GM23338 (cell line): ENCODE measurements at regions not wholly inside any gene's neighbourhood (a gene's known extent, or its start where the extent isn't known, plus 50 kb on each side); places are given as distances from the start of the nearest gene placed in this dataset.

Source experiments
- ATAC-seq: fragments of 200-7000 bp; cut with Tn5 transposase; 3 replicates; pipeline ENCODE4 v1.9.1; 2020
- DNase-seq: peaks from one replicate; pipeline ENCODE4 v3.0.0-alpha.2; 2015; ENCODE audit warnings: low spot score
- H2AFZ ChIP-seq: fragments of 200-600 bp; sonication (generic); 2 replicates; pipeline ENCODE4 v1.8.0; 2016; ENCODE audit warnings: antibody characterized with exemption, mild to moderate bottlenecking, moderate library complexity
- H3F3A ChIP-seq: fragments of 200-600 bp; sonication (generic); replicated peaks from 2 replicates; pipeline ENCODE4 v1.8.0; 2017; ENCODE audit warnings: antibody characterized with exemption, mixed run types, low read depth
- H3K27ac ChIP-seq: fragments of 200-600 bp; sonication (generic); 2 replicates; pipeline ENCODE4 v1.6.1; 2016; ENCODE audit warnings: low read depth
- H3K27me3 ChIP-seq: fragments of 200-600 bp; sonication (generic); 2 replicates; pipeline ENCODE4 v1.8.0; 2016; ENCODE audit warnings: mild to moderate bottlenecking, mixed run types, moderate library complexity; ENCODE audit not compliant: insufficient read depth
- H3K36me3 ChIP-seq: fragments of 200-600 bp; sonication (generic); 2 replicates; pipeline ENCODE4 v1.8.0; 2016; ENCODE audit warnings: mild to moderate bottlenecking; ENCODE audit not compliant: insufficient read depth
- H3K4me1 ChIP-seq: fragments of 200-600 bp; sonication (generic); 2 replicates; pipeline ENCODE4 v1.8.0; 2016; ENCODE audit warnings: mild to moderate bottlenecking, moderate library complexity; ENCODE audit not compliant: insufficient read depth
- H3K4me2 ChIP-seq: fragments of 200-600 bp; sonication (generic); 2 replicates; pipeline ENCODE4 v1.7.1; 2017; ENCODE audit warnings: mixed run types
- H3K4me3 ChIP-seq: fragments of 200-600 bp; sonication (generic); 2 replicates; pipeline ENCODE4 v1.6.1; 2016; ENCODE audit warnings: mixed run types
- H3K79me2 ChIP-seq: fragments of 200-600 bp; sonication (generic); replicated peaks from 2 replicates; pipeline ENCODE4 v1.8.0; 2017; ENCODE audit warnings: mild to moderate bottlenecking; ENCODE audit not compliant: insufficient read depth
- H3K9me2 ChIP-seq: fragments of 200-600 bp; sonication (generic); 2 replicates; pipeline ENCODE4 v1.8.0; 2017; ENCODE audit not compliant: insufficient read depth
- H4K20me1 ChIP-seq: fragments of 200-600 bp; sonication (generic); replicated peaks from 2 replicates; pipeline ENCODE4 v1.8.0; 2017; ENCODE audit warnings: mild to moderate bottlenecking; ENCODE audit not compliant: insufficient read depth
- H3K27ac Mint-ChIP-seq: 2 replicates; pipeline ENCODE4 v1.8.0; 2020; ENCODE audit warnings: inconsistent platforms, mild to moderate bottlenecking, moderate library complexity, mixed read lengths
- H3K27me3 Mint-ChIP-seq: 3 replicates; pipeline ENCODE4 v1.8.0; 2022; ENCODE audit warnings: low read depth, mild to moderate bottlenecking, moderate library complexity, mixed read lengths, inconsistent platforms; ENCODE audit not compliant: insufficient read depth, poor library complexity
- H3K36me3 Mint-ChIP-seq: 3 replicates; pipeline ENCODE4 v1.8.0; 2021; ENCODE audit warnings: low read depth, mild to moderate bottlenecking, inconsistent platforms, moderate library complexity, mixed read lengths
- H3K4me1 Mint-ChIP-seq: 3 replicates; pipeline ENCODE4 v1.8.0; 2020; ENCODE audit warnings: mild to moderate bottlenecking, inconsistent platforms, mixed read lengths
- H3K4me3 Mint-ChIP-seq: 3 replicates; pipeline ENCODE4 v1.8.0; 2021; ENCODE audit warnings: moderate library complexity, mild to moderate bottlenecking, inconsistent platforms, mixed read lengths
- H3K9me3 Mint-ChIP-seq: 3 replicates; pipeline ENCODE4 v1.8.0; 2020; ENCODE audit warnings: moderate library complexity, mild to moderate bottlenecking, inconsistent platforms, mixed read lengths
- CREB1 ChIP-seq: fragments of 250-450 bp; sonication (Bioruptor Pico); IDR thresholded peaks from 2 replicates; pipeline ENCODE4 v1.5.0; 2020; ENCODE audit warnings: low read depth, mild to moderate bottlenecking, moderate library complexity
- EZH2 ChIP-seq: fragments of 200-600 bp; sonication (generic); IDR thresholded peaks from one replicate; pipeline ENCODE4 v1.8.0; 2017; ENCODE audit warnings: antibody characterized with exemption, mild to moderate bottlenecking, low read depth; ENCODE audit not compliant: unreplicated experiment
- EZH2phosphoT487 ChIP-seq: fragments of 200-600 bp; sonication (generic); IDR thresholded peaks from one replicate; pipeline ENCODE4 v1.8.1; 2018; ENCODE audit warnings: antibody characterized with exemption; ENCODE audit not compliant: unreplicated experiment
- JUNB ChIP-seq: IDR thresholded peaks from one replicate; pipeline ENCODE4 v1.6.1; 2016; ENCODE audit warnings: antibody characterized with exemption; ENCODE audit not compliant: unreplicated experiment
- NANOG ChIP-seq: IDR thresholded peaks from 2 replicates; pipeline ENCODE4 v1.6.1; 2016; ENCODE audit warnings: antibody characterized with exemption, borderline replicate concordance
- POLR2AphosphoS5 ChIP-seq: IDR thresholded peaks from 2 replicates; pipeline ENCODE4 v1.6.1; 2016; ENCODE audit warnings: antibody characterized with exemption, low read depth
- ZNF114 ChIP-seq: fragments of 250-450 bp; sonication (Bioruptor Pico); IDR thresholded peaks from 2 replicates; pipeline ENCODE4 v1.5.0; 2020; ENCODE audit warnings: mild to moderate bottlenecking, moderate library complexity
- ZNF331 ChIP-seq: fragments of 250-450 bp; sonication (Bioruptor Pico); IDR thresholded peaks from 2 replicates; pipeline ENCODE4 v1.5.0; 2020; ENCODE audit warnings: low read depth, mild to moderate bottlenecking, moderate library complexity
- ZNF462 ChIP-seq: fragments of 250-450 bp; sonication (Bioruptor Pico); IDR thresholded peaks from 2 replicates; pipeline ENCODE4 v1.5.0; 2020; ENCODE audit warnings: mild to moderate bottlenecking, moderate library complexity
- TF ChIP-seq, protein P1 (sequence below): IDR thresholded peaks from one replicate; pipeline ENCODE4 v1.6.1; 2018; ENCODE audit warnings: antibody characterized with exemption; ENCODE audit not compliant: unreplicated experiment
- TF ChIP-seq, protein P2 (sequence below): IDR thresholded peaks from 2 replicates; pipeline ENCODE4 v1.6.1; 2016; ENCODE audit warnings: antibody characterized with exemption
- TF ChIP-seq, protein P3 (sequence below), 2 experiments: fragments of 200-600 bp in 1 of 2; sonication (generic) in 1 of 2; conservative IDR thresholded peaks; 2 replicates each; pipeline versions ENCODE4 v1.5.1 to v1.6.1; 2016 to 2017; ENCODE audit warnings: antibody characterized with exemption in 2 of 2, low read depth in 2 of 2, mild to moderate bottlenecking in 2 of 2, moderate library complexity in 1 of 2

DNA sequence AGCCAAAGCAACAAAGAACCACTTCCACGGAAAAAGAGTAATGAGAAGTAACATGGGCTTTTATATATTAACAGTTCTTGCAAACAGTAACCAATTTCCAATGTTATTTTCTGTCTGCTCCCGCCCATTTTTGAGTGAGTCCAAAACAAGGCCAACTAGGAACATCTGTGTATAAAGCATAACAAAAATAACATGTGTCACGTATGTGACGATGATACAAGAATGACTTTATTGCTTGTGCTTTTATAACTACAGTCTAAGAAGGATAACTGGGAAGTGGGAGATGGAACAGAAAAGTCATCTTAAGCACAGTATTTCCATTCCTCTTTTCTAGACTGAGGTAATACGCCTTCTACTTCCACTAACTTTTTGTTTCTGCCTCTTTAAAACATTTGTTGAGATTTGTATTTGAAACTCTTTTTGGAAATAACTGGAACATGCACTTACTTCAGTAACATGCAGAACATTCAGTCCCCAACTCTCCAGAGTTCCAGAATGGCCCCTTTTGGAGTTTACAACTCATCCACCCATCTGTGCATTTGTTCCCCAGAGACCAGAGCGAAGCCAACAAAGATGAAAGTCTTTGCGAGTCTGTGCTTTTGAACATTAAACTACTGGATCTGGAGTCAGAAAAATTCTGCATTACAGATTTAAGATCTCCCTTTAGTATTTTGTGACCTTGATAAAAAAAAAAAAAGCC lies 143.0 kb upstream of the ZRANB2 start:
- H4K20me1 ChIP-seq, result no peaks in the 10 kb centered on the region
- H3K27ac ChIP-seq, result no peak overlapping the region
- H3K4me3 ChIP-seq, result no peak overlapping the region
- DNase-seq, result no peak
- Mint-ChIP-seq H3K9me3 (no peaks in the 10 kb centered on the region; the same call in 2 of the 3 replicates), H3K4me1 (peaks cover 15% of the 10 kb centered on the region; the same call in 2 of the 3 replicates), H3K27ac (no peak overlapping the region), H3K27me3 (no peaks in the 10 kb centered on the region), H3K4me3 (no peak overlapping the region), H3K36me3 (no peaks in the 10 kb centered on the region)
- peaks cover 8% of the 10 kb centered on the region; the same call in 1 of the 2 replicates for H3K4me1 ChIP-seq
- H3K4me2 ChIP-seq, result no peak overlapping the region
- H3K9me2 ChIP-seq, result no peaks in the 10 kb centered on the region
- no peaks in the 10 kb centered on the region for H3F3A ChIP-seq
- no peaks in the 10 kb centered on the region for H3K36me3 ChIP-seq
- H2AFZ ChIP-seq, result no peak overlapping the region
- H3K79me2 ChIP-seq, result no peaks in the 10 kb centered on the region
- H3K27me3 ChIP-seq, result no peaks in the 10 kb centered on the region
- no peak for ATAC-seq
- TF ChIP-seq POLR2AphosphoS5 (no peak), ZNF331 (CRISPR knock-in tag) (no peak), ZNF114 (no peak), NANOG (no peak), EZH2 (no peak), EZH2phosphoT487 (no peak), CREB1 (CRISPR knock-in tag) (no peak), JUNB (no peak), ZNF462 (CRISPR knock-in tag) (no peak)
- TF ChIP-seq, protein P1, sequence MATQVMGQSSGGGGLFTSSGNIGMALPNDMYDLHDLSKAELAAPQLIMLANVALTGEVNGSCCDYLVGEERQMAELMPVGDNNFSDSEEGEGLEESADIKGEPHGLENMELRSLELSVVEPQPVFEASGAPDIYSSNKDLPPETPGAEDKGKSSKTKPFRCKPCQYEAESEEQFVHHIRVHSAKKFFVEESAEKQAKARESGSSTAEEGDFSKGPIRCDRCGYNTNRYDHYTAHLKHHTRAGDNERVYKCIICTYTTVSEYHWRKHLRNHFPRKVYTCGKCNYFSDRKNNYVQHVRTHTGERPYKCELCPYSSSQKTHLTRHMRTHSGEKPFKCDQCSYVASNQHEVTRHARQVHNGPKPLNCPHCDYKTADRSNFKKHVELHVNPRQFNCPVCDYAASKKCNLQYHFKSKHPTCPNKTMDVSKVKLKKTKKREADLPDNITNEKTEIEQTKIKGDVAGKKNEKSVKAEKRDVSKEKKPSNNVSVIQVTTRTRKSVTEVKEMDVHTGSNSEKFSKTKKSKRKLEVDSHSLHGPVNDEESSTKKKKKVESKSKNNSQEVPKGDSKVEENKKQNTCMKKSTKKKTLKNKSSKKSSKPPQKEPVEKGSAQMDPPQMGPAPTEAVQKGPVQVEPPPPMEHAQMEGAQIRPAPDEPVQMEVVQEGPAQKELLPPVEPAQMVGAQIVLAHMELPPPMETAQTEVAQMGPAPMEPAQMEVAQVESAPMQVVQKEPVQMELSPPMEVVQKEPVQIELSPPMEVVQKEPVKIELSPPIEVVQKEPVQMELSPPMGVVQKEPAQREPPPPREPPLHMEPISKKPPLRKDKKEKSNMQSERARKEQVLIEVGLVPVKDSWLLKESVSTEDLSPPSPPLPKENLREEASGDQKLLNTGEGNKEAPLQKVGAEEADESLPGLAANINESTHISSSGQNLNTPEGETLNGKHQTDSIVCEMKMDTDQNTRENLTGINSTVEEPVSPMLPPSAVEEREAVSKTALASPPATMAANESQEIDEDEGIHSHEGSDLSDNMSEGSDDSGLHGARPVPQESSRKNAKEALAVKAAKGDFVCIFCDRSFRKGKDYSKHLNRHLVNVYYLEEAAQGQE, result no peak
- TF ChIP-seq, protein P2, sequence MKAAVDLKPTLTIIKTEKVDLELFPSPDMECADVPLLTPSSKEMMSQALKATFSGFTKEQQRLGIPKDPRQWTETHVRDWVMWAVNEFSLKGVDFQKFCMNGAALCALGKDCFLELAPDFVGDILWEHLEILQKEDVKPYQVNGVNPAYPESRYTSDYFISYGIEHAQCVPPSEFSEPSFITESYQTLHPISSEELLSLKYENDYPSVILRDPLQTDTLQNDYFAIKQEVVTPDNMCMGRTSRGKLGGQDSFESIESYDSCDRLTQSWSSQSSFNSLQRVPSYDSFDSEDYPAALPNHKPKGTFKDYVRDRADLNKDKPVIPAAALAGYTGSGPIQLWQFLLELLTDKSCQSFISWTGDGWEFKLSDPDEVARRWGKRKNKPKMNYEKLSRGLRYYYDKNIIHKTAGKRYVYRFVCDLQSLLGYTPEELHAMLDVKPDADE, result no peak
- TF ChIP-seq, protein P3, sequence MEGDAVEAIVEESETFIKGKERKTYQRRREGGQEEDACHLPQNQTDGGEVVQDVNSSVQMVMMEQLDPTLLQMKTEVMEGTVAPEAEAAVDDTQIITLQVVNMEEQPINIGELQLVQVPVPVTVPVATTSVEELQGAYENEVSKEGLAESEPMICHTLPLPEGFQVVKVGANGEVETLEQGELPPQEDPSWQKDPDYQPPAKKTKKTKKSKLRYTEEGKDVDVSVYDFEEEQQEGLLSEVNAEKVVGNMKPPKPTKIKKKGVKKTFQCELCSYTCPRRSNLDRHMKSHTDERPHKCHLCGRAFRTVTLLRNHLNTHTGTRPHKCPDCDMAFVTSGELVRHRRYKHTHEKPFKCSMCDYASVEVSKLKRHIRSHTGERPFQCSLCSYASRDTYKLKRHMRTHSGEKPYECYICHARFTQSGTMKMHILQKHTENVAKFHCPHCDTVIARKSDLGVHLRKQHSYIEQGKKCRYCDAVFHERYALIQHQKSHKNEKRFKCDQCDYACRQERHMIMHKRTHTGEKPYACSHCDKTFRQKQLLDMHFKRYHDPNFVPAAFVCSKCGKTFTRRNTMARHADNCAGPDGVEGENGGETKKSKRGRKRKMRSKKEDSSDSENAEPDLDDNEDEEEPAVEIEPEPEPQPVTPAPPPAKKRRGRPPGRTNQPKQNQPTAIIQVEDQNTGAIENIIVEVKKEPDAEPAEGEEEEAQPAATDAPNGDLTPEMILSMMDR (conservative IDR thresholded peaks at IDR 0.05; ENCODE audit: low read depth in 2 of 2), result no peak
